Body of pancreas (tissue), 4 donors: ENCODE measurements at regions not wholly inside any gene's neighbourhood (a gene's known extent, or its start where the extent isn't known, plus 50 kb on each side); places are given as distances from the start of the nearest gene placed in this dataset.

Experiments
- CTCF ChIP-seq, 7 experiments: fragments of 450-650 bp in 4 of 7; fragments of 200-600 bp in 3 of 7; sonication (generic) in 3 of 7; IDR thresholded peaks; one replicate each; pipeline ENCODE4 v1.5.1; 2016 to 2019; ENCODE audit warnings: antibody characterized with exemption in 7 of 7
- POLR2A ChIP-seq, 3 donors: fragments of 450-650 bp; IDR thresholded peaks; one replicate each; pipeline ENCODE4 v1.6.1; 2016; ENCODE audit warnings: antibody characterized with exemption in 3 of 3, mild to moderate bottlenecking in 2 of 3

DNA sequence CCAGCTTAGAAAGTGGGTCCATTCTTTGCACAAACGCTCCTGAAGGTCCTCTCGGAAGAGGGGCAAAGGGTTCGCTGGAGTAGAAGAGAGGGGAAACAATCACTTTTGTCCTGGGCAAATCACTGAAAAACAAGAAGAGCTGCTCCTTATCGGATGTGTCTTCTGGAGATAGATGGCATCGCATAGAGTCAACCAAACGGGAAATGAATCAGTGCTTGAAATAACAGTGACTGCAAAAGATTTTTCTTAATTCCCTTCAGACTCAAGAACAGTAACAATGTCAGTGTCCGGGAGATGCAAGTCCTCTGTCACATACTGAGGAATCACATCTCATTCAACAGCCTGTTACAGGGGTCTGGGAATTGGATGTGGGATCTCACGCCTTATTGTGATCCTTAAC lies 78.8 kb upstream of the PCSK6 start:
- TF ChIP-seq POLR2A (IDR thresholded peaks at IDR 0.05) (no peak), CTCF (IDR thresholded peaks at IDR 0.05) (no peak)
